Retinal pigment epithelial cell (primary cell): ENCODE measurements at regions not wholly inside any gene's neighbourhood (a gene's known extent, or its start where the extent isn't known, plus 50 kb on each side); places are given as distances from the start of the nearest gene placed in this dataset.
"Not testable (repeated sequence)": the region's sequence is repeated elsewhere in the genome, so short reads cannot be mapped to it uniquely, and the experiment has no call there.

Experiments
- DNase-seq: peaks from one replicate; pipeline ENCODE4 v3.0.0-alpha.2; 2010; ENCODE audit warnings: low read depth
- H3K4me3 ChIP-seq: 2 replicates; pipeline ENCODE4 v1.5.1; 2011; ENCODE audit warnings: mild to moderate bottlenecking, low read length, control low read depth, moderate library complexity
- TF ChIP-seq, protein P1 (sequence below): conservative IDR thresholded peaks from 2 replicates; pipeline ENCODE4 v1.5.1; 2011; ENCODE audit warnings: low read depth, low read length, control low read depth, inconsistent platforms

DNA sequence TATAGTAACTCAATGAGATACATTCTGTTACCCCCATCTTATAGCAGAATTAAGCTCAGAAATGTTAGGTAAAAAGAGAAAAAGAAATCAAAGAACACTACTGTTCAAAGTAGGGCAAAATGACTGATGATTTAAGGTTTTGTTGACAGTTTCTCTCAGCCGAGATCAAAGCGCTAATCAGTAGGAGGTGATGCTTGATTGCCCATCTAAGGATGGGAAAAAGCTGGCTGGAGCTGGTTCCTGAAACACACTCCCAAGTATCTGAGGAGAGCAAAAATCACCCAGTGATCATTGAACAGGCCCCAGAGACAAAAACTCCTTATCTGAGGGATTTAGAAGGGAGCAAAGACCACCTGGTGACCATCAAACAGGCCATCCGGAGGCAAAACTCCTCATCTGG is 64.5 kb upstream of the CSF1 start:
- no peak for DNase-seq
- TF ChIP-seq, protein P1, sequence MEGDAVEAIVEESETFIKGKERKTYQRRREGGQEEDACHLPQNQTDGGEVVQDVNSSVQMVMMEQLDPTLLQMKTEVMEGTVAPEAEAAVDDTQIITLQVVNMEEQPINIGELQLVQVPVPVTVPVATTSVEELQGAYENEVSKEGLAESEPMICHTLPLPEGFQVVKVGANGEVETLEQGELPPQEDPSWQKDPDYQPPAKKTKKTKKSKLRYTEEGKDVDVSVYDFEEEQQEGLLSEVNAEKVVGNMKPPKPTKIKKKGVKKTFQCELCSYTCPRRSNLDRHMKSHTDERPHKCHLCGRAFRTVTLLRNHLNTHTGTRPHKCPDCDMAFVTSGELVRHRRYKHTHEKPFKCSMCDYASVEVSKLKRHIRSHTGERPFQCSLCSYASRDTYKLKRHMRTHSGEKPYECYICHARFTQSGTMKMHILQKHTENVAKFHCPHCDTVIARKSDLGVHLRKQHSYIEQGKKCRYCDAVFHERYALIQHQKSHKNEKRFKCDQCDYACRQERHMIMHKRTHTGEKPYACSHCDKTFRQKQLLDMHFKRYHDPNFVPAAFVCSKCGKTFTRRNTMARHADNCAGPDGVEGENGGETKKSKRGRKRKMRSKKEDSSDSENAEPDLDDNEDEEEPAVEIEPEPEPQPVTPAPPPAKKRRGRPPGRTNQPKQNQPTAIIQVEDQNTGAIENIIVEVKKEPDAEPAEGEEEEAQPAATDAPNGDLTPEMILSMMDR: no peak
- H3K4me3 ChIP-seq: no peak overlapping the region

DNA sequence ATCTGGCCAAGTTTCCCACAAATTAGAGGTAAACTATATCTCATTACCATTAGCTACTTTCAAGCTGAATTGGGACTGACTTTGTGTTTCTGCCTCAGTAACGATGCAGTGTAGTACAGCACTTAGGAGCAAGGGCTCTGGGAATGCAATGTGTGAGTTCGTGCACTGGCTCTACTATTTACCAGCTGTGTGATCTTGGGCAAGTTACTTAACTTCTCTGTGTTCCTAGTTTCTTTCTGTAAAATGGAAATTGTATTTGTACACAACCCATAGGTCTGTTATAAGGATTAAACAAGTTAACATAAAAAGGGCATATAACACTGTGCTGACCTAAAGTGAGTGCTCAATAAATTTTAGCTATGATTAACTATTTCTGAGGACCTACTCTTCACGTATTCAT is 65.0 kb upstream of the CSF1 start:
- no peak overlapping the region for H3K4me3 ChIP-seq
- TF ChIP-seq, protein P1: no peak
- no peak for DNase-seq

DNA sequence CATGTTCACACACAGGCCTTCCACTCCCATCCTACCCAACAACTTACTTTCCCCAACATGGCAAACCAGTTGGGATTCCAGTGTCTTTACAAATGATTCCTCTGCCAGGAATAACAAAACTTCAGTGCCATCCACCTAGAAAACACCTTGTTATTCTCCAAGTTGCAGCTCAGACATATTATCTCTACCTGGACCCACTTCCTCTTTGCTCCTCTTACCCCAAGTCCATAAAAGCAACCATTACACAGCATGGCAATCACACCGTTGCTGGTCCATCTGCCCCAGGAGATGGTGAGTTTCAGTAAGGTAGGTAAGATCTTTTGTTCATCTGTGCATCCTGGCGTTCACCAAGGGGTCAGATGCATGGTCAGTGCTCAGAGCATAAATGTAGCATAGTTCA is 66.0 kb upstream of the CSF1 start:
- TF ChIP-seq, protein P1: no peak
- no peak overlapping the region for H3K4me3 ChIP-seq
- no peak for DNase-seq

DNA sequence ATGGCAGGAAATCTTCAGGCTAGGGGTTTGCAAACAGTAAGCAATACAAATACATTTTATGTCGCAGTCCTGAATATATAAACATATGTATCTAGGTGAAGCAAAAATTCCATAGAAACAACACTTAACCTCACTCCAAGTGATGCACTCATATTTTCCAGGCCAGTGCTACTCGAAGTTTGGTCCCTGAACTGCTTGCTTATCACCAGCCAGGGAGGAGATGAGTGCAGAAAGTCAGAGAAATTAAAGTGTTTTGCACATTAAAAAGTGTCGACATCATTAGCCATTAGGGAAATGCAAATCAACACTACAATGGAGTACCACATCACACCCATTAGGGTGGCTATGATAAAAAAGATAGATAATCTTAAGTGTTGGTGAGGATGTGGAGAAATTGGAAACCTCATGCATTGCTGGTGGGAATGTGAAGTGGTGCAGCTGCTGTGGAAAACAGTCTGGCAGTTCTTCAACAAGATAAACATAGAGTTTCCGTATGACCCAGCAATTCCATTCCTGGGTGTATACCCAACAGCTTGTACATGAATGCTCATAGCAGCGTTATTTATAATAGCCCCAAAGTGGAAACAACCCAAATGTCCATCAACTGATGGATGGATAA is 70.5 kb upstream of the CSF1 start:
- no peak for DNase-seq
- no peak overlapping the region for H3K4me3 ChIP-seq
- TF ChIP-seq, protein P1: no peak

DNA sequence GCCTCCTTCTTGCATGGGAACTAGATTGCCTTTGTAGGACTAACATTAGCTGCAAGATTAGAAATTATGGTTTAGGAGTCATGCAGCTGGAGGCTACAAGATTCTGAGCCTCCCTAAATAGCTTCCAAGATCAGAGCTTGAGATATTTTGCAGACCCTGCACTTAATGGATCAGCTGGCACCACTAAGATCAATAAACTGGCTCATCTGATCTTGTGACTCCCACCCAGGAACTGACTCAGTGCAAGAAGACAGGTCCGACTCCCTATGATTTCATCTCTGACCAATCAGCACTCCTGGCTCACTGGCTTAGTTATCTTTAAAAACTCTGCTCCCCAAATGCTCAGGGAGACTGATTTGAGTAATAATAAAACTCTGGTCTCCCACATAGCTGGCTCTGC is 71.4 kb upstream of the CSF1 start:
- not testable (repeated sequence) for H3K4me3 ChIP-seq, DNase-seq

DNA sequence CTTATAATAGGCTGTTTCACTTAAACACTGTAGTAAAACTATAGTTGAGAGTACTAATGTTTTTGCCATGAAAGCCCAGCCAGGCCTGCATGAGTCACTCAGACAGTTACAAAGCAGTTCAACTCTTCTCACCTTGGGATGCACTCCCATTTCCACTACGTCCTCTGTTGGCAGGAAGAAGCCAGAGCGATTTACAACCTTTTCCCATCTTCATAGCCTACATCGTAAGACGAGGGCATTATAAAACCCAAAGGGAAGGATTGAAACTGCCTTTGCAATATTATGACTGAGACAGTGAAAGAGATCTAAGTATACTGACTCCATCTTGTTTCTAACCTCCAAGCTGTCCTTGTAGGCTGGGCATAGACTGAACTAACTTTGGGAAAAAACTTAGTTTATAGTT is 71.8 kb upstream of the CSF1 start:
- H3K4me3 ChIP-seq: no peak overlapping the region
- no peak for DNase-seq
- TF ChIP-seq, protein P1: no peak

DNA sequence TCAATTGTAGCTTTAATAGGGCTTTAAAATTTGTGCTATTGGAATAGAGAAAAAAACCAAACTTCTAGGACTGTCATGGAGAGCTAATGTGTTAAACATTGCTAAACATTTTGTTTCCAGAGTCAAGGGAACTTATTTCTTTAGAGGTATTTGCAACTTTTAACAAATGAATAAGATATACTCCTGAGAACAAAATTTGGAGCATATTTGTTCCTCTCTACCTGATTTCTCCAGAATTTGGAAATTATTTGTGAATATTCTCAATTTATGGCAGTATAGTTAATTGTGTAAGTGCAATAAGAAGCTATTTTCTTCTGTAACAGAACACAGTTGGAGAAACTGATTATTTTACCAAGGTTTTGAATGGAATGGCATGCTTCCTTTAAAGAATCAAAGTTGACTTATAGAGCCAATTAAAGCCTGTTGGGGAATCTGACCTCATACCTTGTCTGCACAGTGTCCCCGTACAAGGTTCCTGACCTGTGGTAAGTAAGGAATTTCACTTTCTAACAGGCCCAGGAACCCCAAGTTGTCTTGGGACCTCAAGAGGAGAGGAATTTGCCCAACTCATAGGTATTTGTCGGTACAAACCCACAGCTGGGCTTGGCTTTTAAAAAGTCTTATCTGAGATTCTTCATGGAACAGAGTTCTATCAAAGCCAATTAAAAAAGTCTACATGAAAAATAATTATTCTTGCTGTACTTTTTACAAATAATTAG is 72.6 kb upstream of the CSF1 start:
- no peak for DNase-seq
- TF ChIP-seq, protein P1: no peak
- no peak overlapping the region for H3K4me3 ChIP-seq

DNA sequence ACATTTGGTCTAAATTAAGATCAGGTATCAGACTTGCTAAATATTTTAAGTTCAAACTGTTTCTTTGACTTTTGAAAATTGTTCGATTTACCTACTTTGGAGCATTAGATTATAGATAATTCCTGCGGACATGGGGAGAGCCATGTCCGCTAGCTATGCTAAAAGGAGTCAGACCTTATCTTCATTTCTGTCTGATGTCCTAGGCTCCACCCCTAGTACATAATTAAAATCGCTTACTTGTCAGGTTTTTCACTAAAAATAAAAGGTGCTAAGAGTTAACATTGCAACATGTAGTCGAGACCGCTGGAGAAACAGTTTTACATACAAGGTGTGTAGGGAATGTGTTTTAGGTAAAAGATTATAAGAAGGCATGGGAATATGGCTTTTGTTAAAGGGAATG is 71.9 kb upstream of the EPS8L3 start:
- H3K4me3 ChIP-seq, DNase-seq: not testable (repeated sequence)
